Left ventricle myocardium inferior (tissue), 1 donor: ENCODE measurements at regions not wholly inside any gene's neighbourhood (a gene's known extent, or its start where the extent isn't known, plus 50 kb on each side); places are given as distances from the start of the nearest gene placed in this dataset.
"Not testable (repeated sequence)": the region's sequence is repeated elsewhere in the genome, so short reads cannot be mapped to it uniquely, and the experiment has no call there.

ENCODE experiments used
- DNase-seq: peaks from one replicate; pipeline ENCODE4 v3.0.0-alpha.2; 2020
- H3K27ac ChIP-seq: fragments of 200-600 bp; replicated peaks from 2 replicates; pipeline ENCODE4 v1.8.0; 2021
- H3K27me3 ChIP-seq: fragments of 200-600 bp; 2 replicates; pipeline ENCODE4 v1.8.0; 2021; ENCODE audit warnings: low read depth
- H3K36me3 ChIP-seq: fragments of 200-600 bp; 2 replicates; pipeline ENCODE4 v1.8.0; 2021
- H3K4me1 ChIP-seq: fragments of 200-600 bp; 2 replicates; pipeline ENCODE4 v1.8.0; 2021
- H3K4me3 ChIP-seq: fragments of 200-600 bp; 2 replicates; pipeline ENCODE4 v1.8.0; 2021; ENCODE audit warnings: mild to moderate bottlenecking, moderate library complexity
- H3K9me3 ChIP-seq: fragments of 200-600 bp; replicated peaks from 2 replicates; pipeline ENCODE4 v1.8.0; 2021
- intact Hi-C: fragments of 100-400 bp; cut with micrococcal nuclease; formaldehyde crosslinking; loops from one replicate; pipeline ENCODE4 v1.11.0; 2022
- TF ChIP-seq, protein P1 (sequence below): fragments of 200-600 bp; IDR thresholded peaks from 2 replicates; pipeline ENCODE4 v1.8.0; 2021; ENCODE audit warnings: antibody characterized with exemption, mild to moderate bottlenecking, borderline replicate concordance
- donor health status: DM: no; HTN: yes; CAD: no; lungs with severe emphysema.

DNA sequence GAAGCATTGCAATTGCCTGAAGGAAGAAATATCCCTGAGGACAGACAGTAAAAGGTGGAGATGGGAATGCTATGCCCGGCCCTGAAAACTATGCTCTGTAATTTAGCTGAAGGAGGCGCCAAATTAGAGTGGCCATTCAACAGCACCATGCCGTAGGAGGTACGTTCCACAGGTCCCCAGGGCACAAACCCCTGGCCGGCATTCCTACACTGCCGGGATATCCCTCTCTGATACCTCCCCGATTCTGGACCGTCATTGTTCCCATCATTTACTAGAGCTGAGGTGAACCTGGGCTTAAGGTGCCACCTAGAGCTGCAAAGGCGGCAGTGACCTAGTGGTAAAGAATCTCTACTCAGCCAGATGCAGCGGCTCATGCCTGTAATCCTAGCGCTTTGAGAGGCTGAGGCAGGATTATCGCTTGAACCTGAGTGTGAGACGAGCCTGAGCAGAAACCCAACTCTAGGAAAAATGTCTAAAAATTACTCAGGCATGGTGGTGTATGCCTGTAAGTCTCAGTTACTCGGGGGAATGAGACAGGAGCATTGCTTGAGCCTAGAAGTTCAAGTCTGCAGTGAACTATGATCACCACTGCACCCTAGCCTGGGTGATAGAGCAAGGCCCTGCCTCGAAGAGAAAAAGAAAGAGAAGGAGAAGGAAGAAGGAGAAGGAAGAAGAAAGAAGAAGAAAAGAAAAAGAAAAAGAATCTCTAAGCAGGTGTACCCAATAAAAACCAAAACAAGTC is 53.0 kb upstream of the TNKS2 start:
- Histone ChIP-seq H3K4me3 (no peak overlapping the region), H3K36me3 (no peaks in the 10 kb centered on the region), H3K27ac (no peak overlapping the region), H3K9me3 (peaks cover 21% of the 10 kb centered on the region), H3K4me1 (no peaks in the 10 kb centered on the region), H3K27me3 (peaks cover 37% of the 10 kb centered on the region)
- no peak for DNase-seq
- TF ChIP-seq, protein P1, sequence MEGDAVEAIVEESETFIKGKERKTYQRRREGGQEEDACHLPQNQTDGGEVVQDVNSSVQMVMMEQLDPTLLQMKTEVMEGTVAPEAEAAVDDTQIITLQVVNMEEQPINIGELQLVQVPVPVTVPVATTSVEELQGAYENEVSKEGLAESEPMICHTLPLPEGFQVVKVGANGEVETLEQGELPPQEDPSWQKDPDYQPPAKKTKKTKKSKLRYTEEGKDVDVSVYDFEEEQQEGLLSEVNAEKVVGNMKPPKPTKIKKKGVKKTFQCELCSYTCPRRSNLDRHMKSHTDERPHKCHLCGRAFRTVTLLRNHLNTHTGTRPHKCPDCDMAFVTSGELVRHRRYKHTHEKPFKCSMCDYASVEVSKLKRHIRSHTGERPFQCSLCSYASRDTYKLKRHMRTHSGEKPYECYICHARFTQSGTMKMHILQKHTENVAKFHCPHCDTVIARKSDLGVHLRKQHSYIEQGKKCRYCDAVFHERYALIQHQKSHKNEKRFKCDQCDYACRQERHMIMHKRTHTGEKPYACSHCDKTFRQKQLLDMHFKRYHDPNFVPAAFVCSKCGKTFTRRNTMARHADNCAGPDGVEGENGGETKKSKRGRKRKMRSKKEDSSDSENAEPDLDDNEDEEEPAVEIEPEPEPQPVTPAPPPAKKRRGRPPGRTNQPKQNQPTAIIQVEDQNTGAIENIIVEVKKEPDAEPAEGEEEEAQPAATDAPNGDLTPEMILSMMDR = peak; percentile 51
- intact Hi-C loops = no loop called here

DNA sequence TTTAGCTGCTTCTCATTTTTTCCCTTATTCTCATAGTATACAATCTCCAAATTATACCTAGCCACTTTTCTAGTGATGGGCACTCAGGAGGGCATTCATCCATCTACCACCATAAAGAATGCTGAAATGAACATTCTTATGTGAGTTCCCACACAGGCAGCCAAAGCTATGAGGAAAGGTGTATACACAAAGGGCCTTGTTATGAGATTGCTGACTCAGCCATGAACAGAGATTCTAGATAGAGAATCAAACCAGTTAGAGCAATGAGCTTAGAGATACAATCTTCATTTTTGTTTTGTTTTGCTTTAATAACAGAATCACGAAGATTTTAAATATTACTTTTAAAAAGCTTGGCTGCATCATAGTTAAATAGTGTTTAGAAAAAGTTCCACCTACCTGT is 54.8 kb upstream of the TNKS2 start:
- TF ChIP-seq, protein P1 = no peak
- no peak overlapping the region for H3K4me3 ChIP-seq
- peaks cover 21% of the 10 kb centered on the region for H3K9me3 ChIP-seq
- H3K4me1 ChIP-seq = no peaks in the 10 kb centered on the region
- H3K27ac ChIP-seq = no peak overlapping the region
- H3K36me3 ChIP-seq = no peaks in the 10 kb centered on the region
- peaks cover 55% of the 10 kb centered on the region for H3K27me3 ChIP-seq
- DNase-seq = no peak
- intact Hi-C loops = no loop called here

DNA sequence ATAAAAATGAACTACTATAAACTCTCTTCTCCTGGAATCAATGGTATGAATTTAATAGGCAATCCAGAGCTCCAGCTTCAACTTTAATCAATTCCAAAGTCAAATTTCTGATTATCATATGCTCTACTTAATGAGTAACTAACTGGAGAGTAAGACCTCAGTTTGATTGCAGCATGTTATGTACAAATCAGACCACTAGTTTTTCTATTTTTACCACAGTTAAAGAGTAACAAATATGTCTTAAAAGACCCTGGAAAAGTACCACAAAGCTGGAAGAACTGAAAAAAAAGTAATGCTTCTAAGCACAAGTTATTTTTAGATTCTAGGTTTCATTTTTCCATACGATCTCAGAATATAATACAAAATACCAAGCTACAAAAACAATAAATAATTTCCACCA is 56.0 kb upstream of the TNKS2 start:
- Histone ChIP-seq H3K4me3 (no peak overlapping the region), H3K4me1 (no peaks in the 10 kb centered on the region), H3K27me3 (peaks cover 65% of the 10 kb centered on the region), H3K9me3 (peaks cover 12% of the 10 kb centered on the region), H3K36me3 (no peaks in the 10 kb centered on the region), H3K27ac (no peak overlapping the region)
- intact Hi-C loops = no loop called here
- no peak for DNase-seq
- TF ChIP-seq, protein P1 = no peak

DNA sequence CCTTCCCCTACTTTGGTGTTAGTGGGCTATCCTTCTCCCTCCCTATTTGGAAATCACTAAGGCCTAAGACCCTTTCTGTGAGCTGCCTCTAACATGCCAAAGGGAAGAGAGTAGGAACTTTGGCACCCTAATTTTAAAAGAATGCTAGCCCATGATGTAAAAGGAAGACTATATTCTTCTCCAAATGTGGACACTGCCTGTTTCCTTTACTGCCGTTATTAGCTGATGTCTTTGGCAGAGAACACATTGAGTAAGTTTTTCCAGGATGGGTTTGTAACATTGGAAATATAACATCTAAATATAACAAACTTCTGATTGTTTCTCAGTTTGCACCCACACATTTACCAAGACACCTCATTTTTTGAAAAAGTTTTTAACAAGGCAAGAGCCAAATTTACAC is 56.9 kb upstream of the TNKS2 start:
- no peak for DNase-seq
- no peaks in the 10 kb centered on the region for H3K4me1 ChIP-seq
- peaks cover 8% of the 10 kb centered on the region for H3K9me3 ChIP-seq
- H3K27ac ChIP-seq = no peak overlapping the region
- intact Hi-C loops = no loop called here
- no peaks in the 10 kb centered on the region for H3K36me3 ChIP-seq
- peaks cover 60% of the 10 kb centered on the region for H3K27me3 ChIP-seq
- H3K4me3 ChIP-seq = no peak overlapping the region
- TF ChIP-seq, protein P1 = no peak

DNA sequence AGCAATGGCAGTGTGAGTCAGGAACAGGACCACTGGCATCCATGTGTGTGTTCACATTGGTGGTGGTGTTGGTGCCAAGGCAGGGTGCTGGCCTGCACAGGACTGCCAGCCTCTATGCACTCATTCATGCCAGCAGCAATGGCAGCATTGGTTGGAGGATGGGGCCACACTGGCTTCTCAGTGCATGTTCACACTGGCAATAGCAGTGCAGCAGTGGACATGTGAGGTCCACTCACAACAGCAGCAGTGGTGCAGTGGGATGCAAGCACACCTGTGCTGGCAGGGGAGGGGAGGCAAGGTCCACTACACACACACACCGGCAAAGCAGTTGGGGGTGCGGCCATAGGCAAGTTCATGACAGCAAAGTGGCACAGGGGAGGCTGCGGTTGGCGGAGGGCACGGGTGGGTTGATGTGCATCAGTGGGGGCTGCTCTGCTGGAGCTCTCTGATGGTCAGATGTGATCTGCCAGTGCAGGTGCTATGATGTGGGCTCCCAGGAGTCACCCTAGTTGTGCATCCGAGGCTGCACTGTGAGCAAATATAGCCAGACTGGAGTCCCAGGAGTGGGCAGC is 57.8 kb upstream of the TNKS2 start:
- no peak overlapping the region for H3K27ac ChIP-seq
- H3K9me3 ChIP-seq = no peaks in the 10 kb centered on the region
- H3K27me3 ChIP-seq = peaks cover 59% of the 10 kb centered on the region
- DNase-seq = no peak
- TF ChIP-seq, protein P1 = no peak
- intact Hi-C loops = no loop called here
- H3K36me3 ChIP-seq = no peaks in the 10 kb centered on the region
- H3K4me1 ChIP-seq = no peaks in the 10 kb centered on the region
- no peak overlapping the region for H3K4me3 ChIP-seq

DNA sequence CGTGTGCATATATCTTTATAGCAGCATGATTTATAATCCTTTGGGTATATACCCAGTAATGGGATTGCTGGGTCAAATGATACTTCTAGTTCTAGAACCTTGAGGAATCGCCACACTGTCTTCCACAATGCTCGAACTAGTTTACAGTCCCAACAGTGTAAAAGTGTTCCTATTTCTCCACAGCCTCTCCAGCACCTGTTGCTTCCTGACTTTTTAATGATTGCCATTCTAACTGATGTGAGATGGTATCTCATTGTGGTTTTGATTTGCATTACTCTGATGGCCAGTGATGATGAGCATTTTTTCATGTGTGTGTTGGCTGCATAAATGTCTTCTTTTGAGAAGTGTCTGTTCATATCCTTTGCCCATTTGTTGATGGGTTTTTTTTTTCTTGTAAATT is 66.0 kb upstream of the TNKS2 start:
- H3K9me3 ChIP-seq, DNase-seq, H3K4me3 ChIP-seq, intact Hi-C loops, H3K27ac ChIP-seq, H3K36me3 ChIP-seq, H3K27me3 ChIP-seq, H3K4me1 ChIP-seq: not testable (repeated sequence)

DNA sequence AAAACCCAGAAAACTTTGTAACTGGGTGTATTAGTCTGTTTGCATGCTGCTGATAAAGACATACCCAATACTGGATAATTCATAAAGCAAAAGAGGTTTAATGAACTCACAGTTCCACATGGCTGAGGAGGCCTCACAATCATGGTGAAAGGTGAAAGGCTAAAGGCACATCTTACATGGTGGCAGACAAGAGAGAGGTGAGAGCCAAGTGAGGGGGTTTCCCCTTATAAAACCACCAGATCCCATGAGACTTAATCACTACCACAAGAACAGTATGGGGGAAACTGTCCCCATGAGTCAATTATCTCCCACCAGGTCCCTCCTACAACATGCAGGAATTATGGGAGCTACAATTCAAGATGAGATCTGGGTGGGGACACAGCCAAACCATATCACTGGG is 68.9 kb upstream of the TNKS2 start:
- H3K4me3 ChIP-seq, H3K27ac ChIP-seq, DNase-seq: not testable (repeated sequence)

More for the DNA sequence above, 68.9 kb upstream of the TNKS2 start:
- H3K9me3 ChIP-seq, H3K36me3 ChIP-seq, intact Hi-C loops, H3K4me1 ChIP-seq, H3K27me3 ChIP-seq: not testable (repeated sequence)
